ENCODE measurements at regions not wholly inside any gene's neighbourhood (a gene's known extent, or its start where the extent isn't known, plus 50 kb on each side); places are given as distances from the start of the nearest gene placed in this dataset.

- no peak for DNase-seq
Observed at GRCh38 chr4:4961936-4962335, 57.3 kb downstream of the CYTL1 start.

GRCh38 chr4:4962928-4963327, 56.3 kb downstream of the CYTL1 start:
- no peak for DNase-seq
